Panc1 (cell line): ENCODE measurements at regions not wholly inside any gene's neighbourhood (a gene's known extent, or its start where the extent isn't known, plus 50 kb on each side); places are given as distances from the start of the nearest gene placed in this dataset.

Experiments
- ATAC-seq: fragments of 200-7000 bp; cut with Tn5 transposase; 2 replicates; pipeline ENCODE4 v1.9.1; 2020; ENCODE audit warnings: mild to moderate bottlenecking, moderate library complexity
- BruUV-seq: library from RNA; stranded (reverse); fragments of 400-500 nt; replicated peaks from 2 replicates; lab custom pipeline; 2021; lab: Mats Ljungman, UMichigan
- CTCF ChIA-PET: fragments of 300-600 bp; sonication (Branson Sonifier 250); formaldehyde crosslinking; loops from one replicate; lab custom pipeline; 2022; ENCODE audit warnings: antibody characterized with exemption; lab: Charles Lee
- POLR2A ChIA-PET: fragments of 300-600 bp; sonication (Branson Sonifier 250); formaldehyde crosslinking; loops from one replicate; lab custom pipeline; 2022; ENCODE audit warnings: antibody characterized with exemption; lab: Charles Lee
- DNase-seq: peaks from one replicate; pipeline ENCODE4 v3.0.0-alpha.2; 2010; ENCODE audit warnings: low read depth, low spot score
- H3K27ac ChIP-seq: 2 replicates; pipeline ENCODE4 v1.5.1; 2011; ENCODE audit warnings: mild to moderate bottlenecking, low read length, inconsistent platforms
- H3K27me3 ChIP-seq: fragments of 200-500 bp; sonication (Bioruptor generic); 2 replicates; pipeline ENCODE4 v1.6.0; 2014; ENCODE audit warnings: low read length, inconsistent platforms; ENCODE audit not compliant: control insufficient read depth, insufficient read depth
- H3K36me3 ChIP-seq: fragments of 200-500 bp; sonication (Bioruptor generic); 2 replicates; pipeline ENCODE4 v1.5.1; 2014; ENCODE audit warnings: inconsistent platforms, mild to moderate bottlenecking, low read length, moderate library complexity; ENCODE audit not compliant: control insufficient read depth, insufficient read depth
- H3K4me1 ChIP-seq: 2 replicates; pipeline ENCODE4 v1.5.1; 2011; ENCODE audit warnings: inconsistent platforms, mild to moderate bottlenecking, low read length, moderate library complexity; ENCODE audit not compliant: control insufficient read depth, insufficient read depth
- H3K4me3 ChIP-seq, 2 experiments: 2 replicates each; pipeline ENCODE4 v1.5.1; 2011 to 2012; ENCODE audit warnings: low read depth in 2 of 2, low read length in 2 of 2, mild to moderate bottlenecking in 2 of 2, inconsistent platforms in 1 of 2, moderate library complexity in 1 of 2
- H3K9me3 ChIP-seq: fragments of 200-500 bp; sonication (Bioruptor generic); 2 replicates; pipeline ENCODE4 v1.5.1; 2014; ENCODE audit warnings: low read depth, mild to moderate bottlenecking, inconsistent platforms, low read length, moderate library complexity; ENCODE audit not compliant: control insufficient read depth, insufficient read depth
- POLR2AphosphoS5 ChIP-seq: IDR thresholded peaks from 2 replicates; pipeline ENCODE4 v1.6.1; 2012; ENCODE audit warnings: mild to moderate bottlenecking, low read depth, low read length, moderate library complexity
- SIN3A ChIP-seq: IDR thresholded peaks from 2 replicates; pipeline ENCODE4 v1.6.1; 2012; ENCODE audit warnings: low read depth, mild to moderate bottlenecking, low read length, moderate library complexity, borderline replicate concordance; ENCODE audit not compliant: insufficient read depth
- TCF7L2 ChIP-seq: IDR thresholded peaks from 2 replicates; pipeline ENCODE4 v1.6.1; 2011; ENCODE audit warnings: mild to moderate bottlenecking, low read depth, low read length, inconsistent platforms
- in situ Hi-C: cut with HindIII; loops from 2 replicates; pipeline ENCODE4 v1.10.0; 2016; ENCODE audit warnings: low sequenced_read_pairs, low pct_unique_long_range_greater_than_20kb
- intact Hi-C: fragments of 100-400 bp; cut with micrococcal nuclease; formaldehyde crosslinking; loops from one replicate; pipeline ENCODE4 v1.10.0; 2022; ENCODE audit not compliant: unreplicated experiment
- TF ChIP-seq, protein P1 (sequence below), 2 experiments: IDR thresholded peaks; 2 replicates each; pipeline ENCODE4 v1.6.1; 2011 to 2012; ENCODE audit warnings: low read depth in 2 of 2, control low read depth in 1 of 2, low read length in 1 of 2, mild to moderate bottlenecking in 1 of 2, moderate library complexity in 1 of 2; ENCODE audit not compliant: insufficient read depth in 1 of 2
- TF ChIP-seq, protein P2 (sequence below): fragments of 450-650 bp; IDR thresholded peaks from 2 replicates; pipeline ENCODE4 v1.5.1; 2017; ENCODE audit warnings: mild to moderate bottlenecking

DNA sequence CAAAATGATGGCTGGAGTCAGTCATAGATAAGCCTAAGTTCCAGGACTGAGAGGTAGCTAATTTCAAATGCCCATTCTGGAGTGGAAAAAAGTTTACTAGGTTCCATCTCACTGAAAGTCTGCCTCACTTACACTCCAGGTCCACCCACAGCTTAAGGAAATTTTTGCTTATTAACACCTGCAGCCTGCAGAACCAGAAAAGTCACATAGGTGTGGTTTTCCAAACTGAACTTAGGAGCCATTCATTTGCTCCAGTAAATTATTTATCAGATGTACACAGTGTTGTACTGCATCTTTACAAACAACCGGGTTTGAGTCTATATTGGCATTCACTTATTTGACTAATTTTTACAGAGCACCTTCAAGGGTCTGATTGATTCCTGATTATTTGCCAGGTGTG lies 157.4 kb upstream of the ARID2 start:
- no peak for TF ChIP-seq POLR2AphosphoS5
- TF ChIP-seq, protein P1, sequence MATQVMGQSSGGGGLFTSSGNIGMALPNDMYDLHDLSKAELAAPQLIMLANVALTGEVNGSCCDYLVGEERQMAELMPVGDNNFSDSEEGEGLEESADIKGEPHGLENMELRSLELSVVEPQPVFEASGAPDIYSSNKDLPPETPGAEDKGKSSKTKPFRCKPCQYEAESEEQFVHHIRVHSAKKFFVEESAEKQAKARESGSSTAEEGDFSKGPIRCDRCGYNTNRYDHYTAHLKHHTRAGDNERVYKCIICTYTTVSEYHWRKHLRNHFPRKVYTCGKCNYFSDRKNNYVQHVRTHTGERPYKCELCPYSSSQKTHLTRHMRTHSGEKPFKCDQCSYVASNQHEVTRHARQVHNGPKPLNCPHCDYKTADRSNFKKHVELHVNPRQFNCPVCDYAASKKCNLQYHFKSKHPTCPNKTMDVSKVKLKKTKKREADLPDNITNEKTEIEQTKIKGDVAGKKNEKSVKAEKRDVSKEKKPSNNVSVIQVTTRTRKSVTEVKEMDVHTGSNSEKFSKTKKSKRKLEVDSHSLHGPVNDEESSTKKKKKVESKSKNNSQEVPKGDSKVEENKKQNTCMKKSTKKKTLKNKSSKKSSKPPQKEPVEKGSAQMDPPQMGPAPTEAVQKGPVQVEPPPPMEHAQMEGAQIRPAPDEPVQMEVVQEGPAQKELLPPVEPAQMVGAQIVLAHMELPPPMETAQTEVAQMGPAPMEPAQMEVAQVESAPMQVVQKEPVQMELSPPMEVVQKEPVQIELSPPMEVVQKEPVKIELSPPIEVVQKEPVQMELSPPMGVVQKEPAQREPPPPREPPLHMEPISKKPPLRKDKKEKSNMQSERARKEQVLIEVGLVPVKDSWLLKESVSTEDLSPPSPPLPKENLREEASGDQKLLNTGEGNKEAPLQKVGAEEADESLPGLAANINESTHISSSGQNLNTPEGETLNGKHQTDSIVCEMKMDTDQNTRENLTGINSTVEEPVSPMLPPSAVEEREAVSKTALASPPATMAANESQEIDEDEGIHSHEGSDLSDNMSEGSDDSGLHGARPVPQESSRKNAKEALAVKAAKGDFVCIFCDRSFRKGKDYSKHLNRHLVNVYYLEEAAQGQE (IDR thresholded peaks at IDR 0.05; ENCODE audit: insufficient read depth in 1 of 2, low read depth in 2 of 2, low read length in 1 of 2) = no peak
- no peak for TF ChIP-seq TCF7L2
- no peak for TF ChIP-seq SIN3A
- TF ChIP-seq, protein P2, sequence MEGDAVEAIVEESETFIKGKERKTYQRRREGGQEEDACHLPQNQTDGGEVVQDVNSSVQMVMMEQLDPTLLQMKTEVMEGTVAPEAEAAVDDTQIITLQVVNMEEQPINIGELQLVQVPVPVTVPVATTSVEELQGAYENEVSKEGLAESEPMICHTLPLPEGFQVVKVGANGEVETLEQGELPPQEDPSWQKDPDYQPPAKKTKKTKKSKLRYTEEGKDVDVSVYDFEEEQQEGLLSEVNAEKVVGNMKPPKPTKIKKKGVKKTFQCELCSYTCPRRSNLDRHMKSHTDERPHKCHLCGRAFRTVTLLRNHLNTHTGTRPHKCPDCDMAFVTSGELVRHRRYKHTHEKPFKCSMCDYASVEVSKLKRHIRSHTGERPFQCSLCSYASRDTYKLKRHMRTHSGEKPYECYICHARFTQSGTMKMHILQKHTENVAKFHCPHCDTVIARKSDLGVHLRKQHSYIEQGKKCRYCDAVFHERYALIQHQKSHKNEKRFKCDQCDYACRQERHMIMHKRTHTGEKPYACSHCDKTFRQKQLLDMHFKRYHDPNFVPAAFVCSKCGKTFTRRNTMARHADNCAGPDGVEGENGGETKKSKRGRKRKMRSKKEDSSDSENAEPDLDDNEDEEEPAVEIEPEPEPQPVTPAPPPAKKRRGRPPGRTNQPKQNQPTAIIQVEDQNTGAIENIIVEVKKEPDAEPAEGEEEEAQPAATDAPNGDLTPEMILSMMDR = no peak
- H3K4me3 ChIP-seq = no peak overlapping the region
- intact Hi-C loops = no loop called here
- H3K27me3 ChIP-seq = peaks cover 20% of the 10 kb centered on the region
- no peaks in the 10 kb centered on the region for H3K9me3 ChIP-seq
- BruUV-seq = no TSS peak
- no peak for DNase-seq
- no peaks in the 10 kb centered on the region for H3K36me3 ChIP-seq
- in situ Hi-C loops = no loop called here
- no peak overlapping the region for H3K27ac ChIP-seq
- ChIA-PET POLR2A (interaction anchor here (0.6 kb wide), 1 partner anchor 843 kb away, joined by 6 read pairs; no protein-coding TSS in a partner anchor), CTCF (no interaction called here)
- ATAC-seq = no peak
- no peaks in the 10 kb centered on the region for H3K4me1 ChIP-seq

DNA sequence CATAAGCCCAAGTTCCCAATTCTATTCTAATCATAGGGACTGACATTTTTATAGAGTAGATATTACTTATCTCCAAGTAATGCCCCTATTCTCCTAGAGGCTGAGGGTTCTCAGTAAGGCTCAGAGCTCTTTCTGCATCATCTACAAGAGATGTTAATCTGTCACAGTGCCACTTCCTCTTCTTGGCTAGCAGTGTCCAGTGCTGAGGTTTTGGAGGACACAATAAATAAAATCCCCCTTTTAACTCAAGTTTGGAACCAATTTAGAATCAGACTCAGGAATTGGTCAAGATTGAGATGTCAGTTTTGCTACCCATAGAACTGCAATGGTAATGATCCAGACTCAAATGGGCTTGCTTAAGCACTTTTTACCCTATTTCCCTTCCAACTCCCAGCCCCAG lies 154.1 kb upstream of the ARID2 start:
- H3K36me3 ChIP-seq = no peaks in the 10 kb centered on the region
- H3K27me3 ChIP-seq = peaks cover 15% of the 10 kb centered on the region
- ChIA-PET CTCF (no interaction called here), POLR2A (no interaction called here)
- H3K27ac ChIP-seq = no peak overlapping the region
- TF ChIP-seq TCF7L2 = no peak
- TF ChIP-seq, protein P1 (IDR thresholded peaks at IDR 0.05; ENCODE audit: insufficient read depth in 1 of 2, low read depth in 2 of 2, low read length in 1 of 2) = no peak
- TF ChIP-seq SIN3A = no peak
- no peak for TF ChIP-seq POLR2AphosphoS5
- TF ChIP-seq, protein P2 = no peak
- intact Hi-C loops (no loop called here), in situ Hi-C loops (no loop called here)
- no peaks in the 10 kb centered on the region for H3K9me3 ChIP-seq
- H3K4me1 ChIP-seq = no peaks in the 10 kb centered on the region
- no TSS peak for BruUV-seq
- DNase-seq (no peak), ATAC-seq (no peak)
- H3K4me3 ChIP-seq = no peak overlapping the region
